ENCODE measurements at regions not wholly inside any gene's neighbourhood (a gene's known extent, or its start where the extent isn't known, plus 50 kb on each side); places are given as distances from the start of the nearest gene placed in this dataset.
A peak's percentile ranks its signal among the peaks of the same experiment; 100 is the strongest.

DNA sequence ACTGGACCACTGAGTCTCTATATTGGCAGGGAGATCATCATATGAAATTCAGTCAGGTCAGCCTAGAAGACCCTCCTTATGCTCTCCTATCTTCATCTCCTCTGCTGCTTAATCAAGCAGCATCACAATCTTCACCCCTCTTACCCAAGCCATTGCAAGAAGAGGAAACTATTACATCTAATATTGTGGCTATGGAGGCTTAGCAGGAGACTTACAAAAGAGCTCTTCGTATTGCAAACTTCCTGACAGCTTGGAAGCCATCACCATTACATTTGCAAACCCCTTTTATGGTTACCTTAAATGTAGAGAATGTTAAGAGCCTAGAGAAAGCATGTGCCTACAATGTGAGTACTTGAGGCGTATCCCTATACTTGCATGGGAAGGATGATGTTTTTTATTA, 87.2 kb upstream of the STXBP5 start:
- Histone ChIP-seq H3K27ac (ENCODE audit: low read depth in 1 of 2, low read length in 2 of 2) (no peak overlapping the region), H3K36me3 (ENCODE audit: control insufficient read depth in 1 of 2, insufficient read depth in 2 of 2, low read length in 1 of 2) (no peaks in the 10 kb centered on the region), H3K27me3 (ENCODE audit: control insufficient read depth in 1 of 2, insufficient read depth in 2 of 2, low read length in 1 of 2) (no peaks in the 10 kb centered on the region), H3K4me1 (ENCODE audit: control insufficient read depth in 1 of 2, insufficient read depth in 2 of 2, low read length in 2 of 2) (no peaks in the 10 kb centered on the region), H3K4me3 (ENCODE audit: low read length in 2 of 2) (no peak overlapping the region), H3K9me3 (ENCODE audit: control insufficient read depth, low read length) (no peaks in the 10 kb centered on the region)
- ATAC-seq (ENCODE audit: low FRiP score): no peak
- DNase-seq: no peak
- intact Hi-C loops (cut with DNase I): no loop called here
- WGBS, 2 donors: 90 to 91% methylated on average over 2 of the region's 2 CpGs

DNA sequence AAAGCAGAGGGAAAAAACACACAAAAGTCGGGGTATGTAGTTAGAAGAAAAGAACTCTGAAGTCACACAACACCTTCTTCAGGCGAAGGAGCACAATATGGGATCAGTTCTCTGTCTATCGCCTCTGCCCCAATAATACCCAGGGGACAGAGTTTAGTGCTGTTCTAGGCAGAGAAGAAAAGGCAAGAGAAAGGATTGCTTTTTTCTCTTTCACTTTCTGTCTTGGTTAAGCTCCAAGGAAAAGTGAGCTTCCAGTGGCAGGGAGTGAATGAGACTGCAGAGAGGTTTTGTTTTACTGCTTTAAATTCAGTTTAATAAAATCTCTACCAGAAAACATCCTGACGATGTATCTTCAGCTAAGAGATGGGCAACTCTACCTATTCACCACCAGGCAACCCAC, 86.6 kb upstream of the STXBP5 start:
- no peak for ATAC-seq (ENCODE audit: low FRiP score)
- intact Hi-C loops (cut with DNase I): no loop called here
- Histone ChIP-seq H3K27me3 (ENCODE audit: control insufficient read depth in 1 of 2, insufficient read depth in 2 of 2, low read length in 1 of 2) (no peaks in the 10 kb centered on the region), H3K27ac (ENCODE audit: low read depth in 1 of 2, low read length in 2 of 2) (no peak overlapping the region), H3K36me3 (ENCODE audit: control insufficient read depth in 1 of 2, insufficient read depth in 2 of 2, low read length in 1 of 2) (no peaks in the 10 kb centered on the region), H3K4me1 (ENCODE audit: control insufficient read depth in 1 of 2, insufficient read depth in 2 of 2, low read length in 2 of 2) (no peaks in the 10 kb centered on the region), H3K4me3 (ENCODE audit: low read length in 2 of 2) (no peak overlapping the region), H3K9me3 (ENCODE audit: control insufficient read depth, low read length) (no peaks in the 10 kb centered on the region)
- DNase-seq: no peak
- 34 to 39% methylated on average over 4 of the region's 4 CpGs for WGBS, 2 donors

DNA sequence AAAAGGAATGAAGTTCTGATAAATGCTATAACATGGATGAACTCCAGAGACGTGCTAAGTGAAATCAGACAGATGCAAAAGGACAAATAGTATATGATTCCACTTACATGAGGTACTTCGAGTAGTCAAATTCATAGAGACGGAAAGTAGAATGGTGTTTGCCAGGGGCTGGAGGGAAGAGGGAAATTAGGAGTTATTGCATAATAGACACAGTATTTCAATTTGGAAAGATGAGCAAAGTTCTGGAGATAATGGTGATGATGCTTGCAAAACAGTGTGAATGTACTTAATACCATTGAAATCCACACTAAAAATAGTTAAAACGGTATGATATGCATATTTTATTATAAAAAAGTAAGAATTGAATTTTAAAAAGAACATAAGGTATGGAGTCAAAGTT, 84.9 kb upstream of the STXBP5 start:
- intact Hi-C loops (cut with DNase I): no loop called here
- no peak overlapping the region for H3K4me3 ChIP-seq (ENCODE audit: low read length in 2 of 2)
- WGBS, 2 donors: 90 to 91% methylated on average over 4 of the region's 4 CpGs
- H3K36me3 ChIP-seq (ENCODE audit: control insufficient read depth in 1 of 2, insufficient read depth in 2 of 2, low read length in 1 of 2): no peaks in the 10 kb centered on the region
- ATAC-seq (ENCODE audit: low FRiP score): no peak
- no peaks in the 10 kb centered on the region for H3K9me3 ChIP-seq (ENCODE audit: control insufficient read depth, low read length)
- no peak for DNase-seq
- H3K27ac ChIP-seq (ENCODE audit: low read depth in 1 of 2, low read length in 2 of 2): no peak overlapping the region
- H3K27me3 ChIP-seq (ENCODE audit: control insufficient read depth in 1 of 2, insufficient read depth in 2 of 2, low read length in 1 of 2): no peaks in the 10 kb centered on the region
- H3K4me1 ChIP-seq (ENCODE audit: control insufficient read depth in 1 of 2, insufficient read depth in 2 of 2, low read length in 2 of 2): no peaks in the 10 kb centered on the region

DNA sequence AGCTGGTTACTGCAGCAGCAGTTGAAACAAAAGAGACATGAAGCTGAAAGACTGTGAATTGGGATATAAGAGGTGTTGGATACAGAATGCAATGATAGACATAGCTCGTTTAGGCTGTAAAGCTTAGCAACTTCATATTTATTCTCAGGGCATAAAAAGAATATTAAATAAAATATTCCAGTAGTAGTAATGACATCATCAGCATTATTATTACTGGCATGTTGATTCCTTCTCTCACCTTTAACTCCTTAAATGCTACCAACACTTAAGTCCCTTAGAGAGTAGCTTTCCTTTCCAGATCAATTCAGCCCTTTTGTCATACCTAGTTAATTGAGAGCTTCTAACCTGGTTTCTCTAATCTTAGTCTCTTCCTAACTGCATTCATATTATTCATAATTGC, 81.4 kb upstream of the STXBP5 start:
- DNase-seq (no peak), ATAC-seq (ENCODE audit: low FRiP score) (no peak)
- H3K4me1 ChIP-seq (ENCODE audit: control insufficient read depth in 1 of 2, insufficient read depth in 2 of 2, low read length in 2 of 2): no peaks in the 10 kb centered on the region
- H3K4me3 ChIP-seq (ENCODE audit: low read length in 2 of 2): no peak overlapping the region
- H3K9me3 ChIP-seq (ENCODE audit: control insufficient read depth, low read length): no peaks in the 10 kb centered on the region
- no peaks in the 10 kb centered on the region for H3K36me3 ChIP-seq (ENCODE audit: control insufficient read depth in 1 of 2, insufficient read depth in 2 of 2, low read length in 1 of 2)
- no peaks in the 10 kb centered on the region for H3K27me3 ChIP-seq (ENCODE audit: control insufficient read depth in 1 of 2, insufficient read depth in 2 of 2, low read length in 1 of 2)
- intact Hi-C loops (cut with DNase I): no loop called here
- whole genome bisulfite sequencing, 2 donors: 48 to 57% methylated on average over 1 of the region's 1 CpG
- H3K27ac ChIP-seq (ENCODE audit: low read depth in 1 of 2, low read length in 2 of 2): no peak overlapping the region

DNA sequence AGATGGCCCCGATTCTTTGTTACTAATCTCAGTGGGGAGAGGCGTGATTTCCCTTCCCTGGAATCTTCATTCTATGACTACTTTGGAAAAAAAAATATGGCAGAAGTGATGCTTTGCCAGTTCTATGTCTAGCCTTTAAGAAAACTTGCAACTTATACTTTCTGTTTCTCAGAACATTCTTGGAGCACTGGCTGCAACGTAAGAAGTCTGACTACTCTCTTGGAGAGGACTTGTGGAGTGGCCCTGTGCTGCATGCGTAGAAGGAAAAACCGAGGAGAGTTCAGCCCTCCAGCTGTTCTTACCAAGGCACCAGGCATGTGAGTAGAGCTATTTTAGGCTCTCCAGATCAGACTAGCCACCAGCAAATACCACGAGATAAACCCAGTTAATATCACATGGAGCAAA, 77.6 kb upstream of the STXBP5 start:
- no peaks in the 10 kb centered on the region for H3K36me3 ChIP-seq (ENCODE audit: control insufficient read depth in 1 of 2, insufficient read depth in 2 of 2, low read length in 1 of 2)
- peak overlapping the region in 1 of 2 donors; percentile 18 for H3K4me3 ChIP-seq (ENCODE audit: low read length in 2 of 2)
- no peaks in the 10 kb centered on the region for H3K9me3 ChIP-seq (ENCODE audit: control insufficient read depth, low read length)
- ATAC-seq (ENCODE audit: low FRiP score) (no peak), DNase-seq (no peak)
- 35 to 46% methylated on average over 6 of the region's 6 CpGs for WGBS, 2 donors
- H3K4me1 ChIP-seq (ENCODE audit: control insufficient read depth in 1 of 2, insufficient read depth in 2 of 2, low read length in 2 of 2): no peaks in the 10 kb centered on the region
- intact Hi-C loops (cut with DNase I): no loop called here
- H3K27ac ChIP-seq (ENCODE audit: low read depth in 1 of 2, low read length in 2 of 2): no peak overlapping the region
- H3K27me3 ChIP-seq (ENCODE audit: control insufficient read depth in 1 of 2, insufficient read depth in 2 of 2, low read length in 1 of 2): no peaks in the 10 kb centered on the region

DNA sequence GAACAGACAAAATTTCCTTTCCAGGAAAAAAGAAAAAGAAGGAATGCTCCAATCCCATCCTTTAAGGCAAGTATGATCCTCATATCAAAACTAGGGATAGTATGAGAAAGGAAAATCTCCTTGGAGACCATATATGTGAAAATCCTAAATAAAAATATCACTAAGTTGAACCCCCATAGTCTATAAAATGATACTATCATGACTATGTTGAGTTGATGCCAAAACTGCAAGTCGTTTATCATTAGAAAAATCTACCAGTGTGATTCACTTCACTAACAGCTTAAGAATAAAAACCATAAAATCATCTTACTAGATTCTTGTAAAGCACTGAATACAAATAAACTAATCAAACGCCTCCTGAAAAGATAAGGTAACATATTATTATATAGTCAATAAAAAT, 76.6 kb upstream of the STXBP5 start:
- ATAC-seq (ENCODE audit: low FRiP score) (no peak), DNase-seq (no peak)
- no peaks in the 10 kb centered on the region for H3K27me3 ChIP-seq (ENCODE audit: control insufficient read depth in 1 of 2, insufficient read depth in 2 of 2, low read length in 1 of 2)
- H3K4me1 ChIP-seq (ENCODE audit: control insufficient read depth in 1 of 2, insufficient read depth in 2 of 2, low read length in 2 of 2): no peaks in the 10 kb centered on the region
- no peaks in the 10 kb centered on the region for H3K9me3 ChIP-seq (ENCODE audit: control insufficient read depth, low read length)
- no peak overlapping the region for H3K27ac ChIP-seq (ENCODE audit: low read depth in 1 of 2, low read length in 2 of 2)
- WGBS, 2 donors: 66 to 69% methylated on average over 2 of the region's 2 CpGs
- no peaks in the 10 kb centered on the region for H3K36me3 ChIP-seq (ENCODE audit: control insufficient read depth in 1 of 2, insufficient read depth in 2 of 2, low read length in 1 of 2)
- intact Hi-C loops (cut with DNase I): no loop called here
- no peak overlapping the region for H3K4me3 ChIP-seq (ENCODE audit: low read length in 2 of 2)

DNA sequence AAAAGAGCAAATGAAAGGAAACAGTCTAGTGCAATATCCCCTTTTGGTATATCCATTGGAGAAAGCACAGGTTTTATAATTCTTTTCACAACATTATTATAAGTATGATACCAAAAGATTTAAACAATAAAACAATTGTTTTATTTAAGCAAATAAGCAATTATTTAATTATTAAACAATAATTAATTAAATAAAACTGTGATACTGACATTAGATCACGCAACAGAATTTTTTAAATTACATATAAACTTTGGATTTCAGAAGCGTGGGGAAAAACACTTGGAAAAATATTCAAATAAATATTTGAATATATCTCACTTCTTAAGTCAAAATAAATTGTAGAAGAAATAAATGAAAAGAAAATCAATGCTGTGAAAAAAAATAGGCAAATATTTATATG, 76.2 kb upstream of the STXBP5 start:
- H3K27me3 ChIP-seq (ENCODE audit: control insufficient read depth in 1 of 2, insufficient read depth in 2 of 2, low read length in 1 of 2): no peaks in the 10 kb centered on the region
- intact Hi-C loops (cut with DNase I): no loop called here

DNA sequence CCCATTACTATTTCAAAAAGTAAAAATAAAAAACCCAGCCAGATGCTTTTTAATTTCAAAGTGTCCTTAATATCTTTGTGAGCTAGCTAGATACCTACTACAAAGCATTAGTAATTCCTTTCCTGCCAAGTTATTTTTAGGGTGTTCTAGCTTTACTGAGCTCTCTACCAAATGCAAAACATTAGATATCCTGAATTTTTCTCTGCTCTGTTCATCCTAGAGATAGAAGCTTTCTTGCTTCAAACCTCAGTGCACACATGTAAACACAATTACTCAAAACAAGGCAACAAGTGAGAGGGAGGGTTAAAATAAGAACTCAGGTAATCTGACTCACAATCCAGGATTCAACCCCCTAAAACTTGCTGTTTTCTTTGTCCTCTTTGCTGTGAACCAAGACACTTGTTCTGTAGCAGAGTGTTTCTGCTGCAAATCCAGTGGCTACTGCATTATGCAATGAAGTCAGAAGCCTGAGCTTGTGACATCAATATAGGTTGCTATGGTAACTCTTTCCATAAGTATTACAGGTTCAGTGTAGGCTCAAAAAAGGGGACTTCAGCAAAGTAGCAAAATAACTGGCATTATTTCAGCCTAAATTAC, 72.6 kb upstream of the STXBP5 start:
- no peaks in the 10 kb centered on the region for H3K4me1 ChIP-seq (ENCODE audit: control insufficient read depth in 1 of 2, insufficient read depth in 2 of 2, low read length in 2 of 2)
- H3K27ac ChIP-seq (ENCODE audit: low read depth in 1 of 2, low read length in 2 of 2): no peak overlapping the region
- intact Hi-C loops (cut with DNase I): no loop called here
- DNase-seq (no peak), ATAC-seq (ENCODE audit: low FRiP score) (no peak)
- no peaks in the 10 kb centered on the region for H3K9me3 ChIP-seq (ENCODE audit: control insufficient read depth, low read length)
- H3K36me3 ChIP-seq (ENCODE audit: control insufficient read depth in 1 of 2, insufficient read depth in 2 of 2, low read length in 1 of 2): no peaks in the 10 kb centered on the region
- H3K4me3 ChIP-seq (ENCODE audit: low read length in 2 of 2): no peak overlapping the region
- H3K27me3 ChIP-seq (ENCODE audit: control insufficient read depth in 1 of 2, insufficient read depth in 2 of 2, low read length in 1 of 2): no peaks in the 10 kb centered on the region

More for the DNA sequence above, 76.2 kb upstream of the STXBP5 start:
- WGBS, 2 donors: 96% methylated on average over 2 of the region's 2 CpGs
- H3K4me3 ChIP-seq (ENCODE audit: low read length in 2 of 2): no peak overlapping the region
- no peaks in the 10 kb centered on the region for H3K9me3 ChIP-seq (ENCODE audit: control insufficient read depth, low read length)
- DNase-seq (no peak), ATAC-seq (ENCODE audit: low FRiP score) (no peak)
- no peaks in the 10 kb centered on the region for H3K36me3 ChIP-seq (ENCODE audit: control insufficient read depth in 1 of 2, insufficient read depth in 2 of 2, low read length in 1 of 2)
- H3K4me1 ChIP-seq (ENCODE audit: control insufficient read depth in 1 of 2, insufficient read depth in 2 of 2, low read length in 2 of 2): no peaks in the 10 kb centered on the region
- H3K27ac ChIP-seq (ENCODE audit: low read depth in 1 of 2, low read length in 2 of 2): no peak overlapping the region

DNA sequence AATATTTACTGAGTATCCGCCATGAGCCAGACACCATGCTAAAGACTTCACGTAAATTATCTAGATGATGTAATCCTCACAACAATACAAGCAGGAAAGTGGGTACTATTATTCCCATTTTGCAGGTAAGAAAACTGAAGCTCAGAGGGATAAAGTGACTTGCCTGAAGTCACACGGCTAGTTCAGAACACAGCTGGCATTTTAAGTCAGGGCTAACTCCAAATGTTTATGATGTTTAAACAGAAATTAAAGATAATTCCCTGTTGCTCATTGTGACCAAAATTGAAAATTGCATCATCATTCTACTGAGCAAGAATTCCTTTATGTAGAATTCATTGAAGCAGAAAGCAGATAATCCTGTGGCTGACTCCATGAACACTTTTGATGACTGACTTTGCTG, 71.3 kb upstream of the STXBP5 start:
- H3K4me3 ChIP-seq (ENCODE audit: low read length in 2 of 2): no peak overlapping the region
- H3K27me3 ChIP-seq (ENCODE audit: control insufficient read depth in 1 of 2, insufficient read depth in 2 of 2, low read length in 1 of 2): no peaks in the 10 kb centered on the region
- no peak for ATAC-seq (ENCODE audit: low FRiP score)
- intact Hi-C loops (cut with DNase I): no loop called here
- no peak overlapping the region for H3K27ac ChIP-seq (ENCODE audit: low read depth in 1 of 2, low read length in 2 of 2)
- WGBS, 2 donors: 75 to 91% methylated on average over 3 of the region's 3 CpGs
- no peaks in the 10 kb centered on the region for H3K36me3 ChIP-seq (ENCODE audit: control insufficient read depth in 1 of 2, insufficient read depth in 2 of 2, low read length in 1 of 2)
- DNase-seq: no peak
- no peaks in the 10 kb centered on the region for H3K4me1 ChIP-seq (ENCODE audit: control insufficient read depth in 1 of 2, insufficient read depth in 2 of 2, low read length in 2 of 2)
- H3K9me3 ChIP-seq (ENCODE audit: control insufficient read depth, low read length): no peaks in the 10 kb centered on the region
